AG04450 (cell line): ENCODE measurements at regions not wholly inside any gene's neighbourhood (a gene's known extent, or its start where the extent isn't known, plus 50 kb on each side); places are given as distances from the start of the nearest gene placed in this dataset.
A peak's percentile ranks its signal among the peaks of the same experiment; 100 is the strongest.

Source experiments
- CTCF ChIA-PET: fragments of 300-600, 350-600 bp; formaldehyde crosslinking; extraction: SDS; loops from one replicate; lab custom pipeline; 2022; ENCODE audit warnings: antibody characterized with exemption, inconsistent platforms; lab: Charles Lee
- POLR2A ChIA-PET: fragments of 350-600 bp; formaldehyde crosslinking; extraction: SDS; loops from one replicate; lab custom pipeline; 2021; ENCODE audit warnings: antibody characterized with exemption, inconsistent platforms; lab: Yijun Ruan, JAX
- DNase-seq: peaks from one replicate; pipeline ENCODE4 v3.0.0-alpha.2; 2011; ENCODE audit warnings: low read depth, low spot score
- H3K27ac ChIP-seq: one replicate; pipeline ENCODE4 v1.5.1; 2012; ENCODE audit warnings: low read depth, low read length, control low read depth
- H3K27me3 ChIP-seq: one replicate; pipeline ENCODE4 v1.6.0; 2012; ENCODE audit warnings: low read length; ENCODE audit not compliant: control insufficient read depth, insufficient read depth
- H3K4me3 ChIP-seq: 2 replicates; pipeline ENCODE4 v1.5.1; 2011; ENCODE audit warnings: mild to moderate bottlenecking, low read depth, low read length, control low read depth
- H3K9me3 ChIP-seq: 2 replicates; pipeline ENCODE4 v1.5.1; 2012; ENCODE audit warnings: low read length; ENCODE audit not compliant: control insufficient read depth, insufficient read depth
- CTCF ChIP-seq: IDR thresholded peaks from 2 replicates; pipeline ENCODE4 v1.5.1; 2011; ENCODE audit warnings: low read depth, low read length, control low read depth, inconsistent platforms

- Histone ChIP-seq H3K9me3 (peaks cover 3% of the 10 kb centered on the region; the same call in 1 of the 2 replicates), H3K27ac (no peak overlapping the region), H3K4me3 (peak overlapping the region; percentile 57), H3K27me3 (no peaks in the 10 kb centered on the region)
- TF ChIP-seq CTCF = no peak
- DNase-seq = no peak
- ChIA-PET POLR2A (interaction anchor here (0.6 to 1.0 kb wide), 6 partner anchors 47 to 350 kb away, joined by 3 to 8 read pairs (median 4); no protein-coding TSS in a partner anchor), CTCF (interaction anchor here (0.6 to 0.9 kb wide), 4 partner anchors 31 to 645 kb away, joined by 3 to 5 read pairs (median 4); no protein-coding TSS in a partner anchor)
These were observed 185.4 kb upstream of the ZFHX3 start for GRCh38 chr16:73233329-73233765.

- peaks cover 3% of the 10 kb centered on the region; the same call in 1 of the 2 replicates for H3K9me3 ChIP-seq
- DNase-seq = peak; percentile 97
- TF ChIP-seq CTCF = no peak
- H3K4me3 ChIP-seq = peak overlapping the region; percentile 57
- peak overlapping the region; percentile 53 for H3K27ac ChIP-seq
- CTCF ChIA-PET = interaction anchor here (0.6 to 1.7 kb wide), 7 partner anchors 30 to 646 kb away, joined by 3 to 7 read pairs (median 4); no protein-coding TSS in a partner anchor
- POLR2A ChIA-PET = interaction anchor here (0.6 to 1.1 kb wide), 9 partner anchors 12 to 349 kb away, joined by 3 to 8 read pairs (median 4); no protein-coding TSS in a partner anchor
- no peaks in the 10 kb centered on the region for H3K27me3 ChIP-seq
These were observed 184.8 kb upstream of the ZFHX3 start for GRCh38 chr16:73232555-73233328.

GRCh38 chr16:73231944-73232554 lies 184.1 kb upstream of the ZFHX3 start:
- Histone ChIP-seq H3K27ac (no peak overlapping the region), H3K27me3 (no peaks in the 10 kb centered on the region), H3K9me3 (peaks cover 3% of the 10 kb centered on the region; the same call in 1 of the 2 replicates), H3K4me3 (peak overlapping the region; percentile 57; the same call in 1 of the 2 replicates)
- no peak for TF ChIP-seq CTCF
- ChIA-PET CTCF (interaction anchor here (1.0 to 1.7 kb wide), 3 partner anchors 36 to 164 kb away, joined by 3 to 7 read pairs (median 4); no protein-coding TSS in a partner anchor), POLR2A (interaction anchor here (0.6 to 1.1 kb wide), 3 partner anchors 11 to 150 kb away, joined by 4 read pairs; no protein-coding TSS in a partner anchor)
- no peak for DNase-seq

GRCh38 chr16:73231379-73231778 lies 183.5 kb upstream of the ZFHX3 start:
- Histone ChIP-seq H3K27me3 (no peaks in the 10 kb centered on the region), H3K9me3 (peaks cover 3% of the 10 kb centered on the region; the same call in 1 of the 2 replicates), H3K4me3 (no peak overlapping the region), H3K27ac (no peak overlapping the region)
- DNase-seq = no peak
- TF ChIP-seq CTCF = no peak
- POLR2A ChIA-PET = interaction anchor here (0.6 kb wide), 1 partner anchor 55 kb away, joined by 6 read pairs; no protein-coding TSS in a partner anchor
- CTCF ChIA-PET = interaction anchor here (1.7 kb wide), 1 partner anchor 55 kb away, joined by 7 read pairs; no protein-coding TSS in a partner anchor
